ENCODE measurements at regions not wholly inside any gene's neighbourhood (a gene's known extent, or its start where the extent isn't known, plus 50 kb on each side); places are given as distances from the start of the nearest gene placed in this dataset.

GRCh38 chr6:74720923-74721322, 484.9 kb downstream of the COL12A1 start:
- TF ChIP-seq CTCF (IDR thresholded peaks at IDR 0.05): no peak
- TF ChIP-seq POLR2AphosphoS5 (IDR thresholded peaks at IDR 0.05): no peak

All from transverse colon (tissue), 4 donors.